RWPE1 (cell line): ENCODE measurements at regions not wholly inside any gene's neighbourhood (a gene's known extent, or its start where the extent isn't known, plus 50 kb on each side); places are given as distances from the start of the nearest gene placed in this dataset.

Source experiments
- CTCF ChIA-PET: fragments of 350-600 bp; sonication (Branson Sonifier 250); formaldehyde crosslinking; extraction: SDS; loops from one replicate; lab custom pipeline; 2021; lab: Yijun Ruan, JAX
- POLR2A ChIA-PET: fragments of 400-600 bp; formaldehyde crosslinking; extraction: SDS; loops from one replicate; lab custom pipeline; 2020; ENCODE audit warnings: antibody characterized with exemption; ENCODE audit not compliant: low non-redundant PET; lab: Yijun Ruan, JAX
- DNase-seq: peaks from one replicate; pipeline ENCODE4 v3.0.0; 2012; ENCODE audit warnings: low spot score
- H3K27ac ChIP-seq: fragments of 450-650 bp; 2 replicates; pipeline ENCODE4 v1.5.1; 2017
- TF ChIP-seq, protein P1 (sequence below): fragments of 450-650 bp; conservative IDR thresholded peaks from 2 replicates; pipeline ENCODE4 v1.5.1; 2017; ENCODE audit warnings: low read depth, mild to moderate bottlenecking

DNA sequence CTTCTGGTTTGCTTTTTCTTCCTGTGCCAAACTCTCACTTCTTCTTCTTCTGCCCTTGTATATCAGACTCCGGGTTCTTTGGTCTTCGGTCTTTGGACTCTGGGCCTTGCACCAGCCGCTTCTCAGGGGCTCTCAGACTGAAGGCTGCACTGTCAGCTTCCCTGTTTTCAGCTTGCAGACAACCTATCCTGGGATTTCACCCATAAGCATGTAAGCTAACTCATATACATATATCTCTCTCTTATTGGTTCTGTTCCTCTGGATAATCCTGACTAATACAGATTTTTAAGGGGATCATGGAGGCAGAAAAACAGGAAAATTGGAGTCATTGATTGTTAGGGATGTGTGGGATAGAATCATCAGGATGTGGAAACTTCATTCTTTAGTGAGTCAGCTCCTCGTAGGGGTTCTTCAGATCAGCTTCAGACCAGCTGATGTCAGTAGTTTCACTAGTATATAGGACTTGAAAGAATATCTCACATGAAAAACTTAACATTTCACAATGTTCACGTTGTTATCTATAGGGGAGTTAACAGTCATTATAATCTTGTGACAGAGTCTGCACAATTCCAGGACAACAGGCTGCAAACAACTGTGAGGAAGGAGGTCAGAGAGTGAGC, 102.9 kb downstream of the RASSF9 start:
- CTCF ChIA-PET = interaction anchor here (0.6 kb wide), 1 partner anchor 63 kb away, joined by 3 read pairs; no protein-coding TSS in a partner anchor
- POLR2A ChIA-PET = no interaction called here
- TF ChIP-seq, protein P1, sequence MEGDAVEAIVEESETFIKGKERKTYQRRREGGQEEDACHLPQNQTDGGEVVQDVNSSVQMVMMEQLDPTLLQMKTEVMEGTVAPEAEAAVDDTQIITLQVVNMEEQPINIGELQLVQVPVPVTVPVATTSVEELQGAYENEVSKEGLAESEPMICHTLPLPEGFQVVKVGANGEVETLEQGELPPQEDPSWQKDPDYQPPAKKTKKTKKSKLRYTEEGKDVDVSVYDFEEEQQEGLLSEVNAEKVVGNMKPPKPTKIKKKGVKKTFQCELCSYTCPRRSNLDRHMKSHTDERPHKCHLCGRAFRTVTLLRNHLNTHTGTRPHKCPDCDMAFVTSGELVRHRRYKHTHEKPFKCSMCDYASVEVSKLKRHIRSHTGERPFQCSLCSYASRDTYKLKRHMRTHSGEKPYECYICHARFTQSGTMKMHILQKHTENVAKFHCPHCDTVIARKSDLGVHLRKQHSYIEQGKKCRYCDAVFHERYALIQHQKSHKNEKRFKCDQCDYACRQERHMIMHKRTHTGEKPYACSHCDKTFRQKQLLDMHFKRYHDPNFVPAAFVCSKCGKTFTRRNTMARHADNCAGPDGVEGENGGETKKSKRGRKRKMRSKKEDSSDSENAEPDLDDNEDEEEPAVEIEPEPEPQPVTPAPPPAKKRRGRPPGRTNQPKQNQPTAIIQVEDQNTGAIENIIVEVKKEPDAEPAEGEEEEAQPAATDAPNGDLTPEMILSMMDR = no peak
- no peak for DNase-seq
- H3K27ac ChIP-seq = no peak overlapping the region

DNA sequence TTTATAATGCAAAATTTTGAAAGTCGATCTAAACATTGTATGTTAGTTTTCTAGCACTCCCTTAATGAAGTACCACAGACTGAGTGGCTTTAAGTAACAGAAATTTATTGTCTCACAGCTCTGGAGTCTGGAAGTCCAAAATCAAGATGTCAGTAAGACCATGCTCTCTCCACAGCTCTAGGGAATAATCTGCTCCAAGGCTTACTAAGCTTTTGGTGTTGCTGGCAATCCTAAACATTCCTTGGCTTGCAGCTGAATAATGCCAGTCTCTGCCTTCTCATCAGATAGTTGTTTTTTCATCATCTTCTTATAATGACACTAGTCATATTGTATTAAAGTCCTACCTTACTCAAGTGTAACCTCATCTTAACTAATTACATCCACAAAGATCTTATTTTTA, 102.2 kb downstream of the RASSF9 start:
- CTCF ChIA-PET = interaction anchor here (0.6 kb wide), 1 partner anchor 63 kb away, joined by 3 read pairs; no protein-coding TSS in a partner anchor
- POLR2A ChIA-PET = no interaction called here
- H3K27ac ChIP-seq = no peak overlapping the region
- TF ChIP-seq, protein P1 = no peak
- DNase-seq = no peak

DNA sequence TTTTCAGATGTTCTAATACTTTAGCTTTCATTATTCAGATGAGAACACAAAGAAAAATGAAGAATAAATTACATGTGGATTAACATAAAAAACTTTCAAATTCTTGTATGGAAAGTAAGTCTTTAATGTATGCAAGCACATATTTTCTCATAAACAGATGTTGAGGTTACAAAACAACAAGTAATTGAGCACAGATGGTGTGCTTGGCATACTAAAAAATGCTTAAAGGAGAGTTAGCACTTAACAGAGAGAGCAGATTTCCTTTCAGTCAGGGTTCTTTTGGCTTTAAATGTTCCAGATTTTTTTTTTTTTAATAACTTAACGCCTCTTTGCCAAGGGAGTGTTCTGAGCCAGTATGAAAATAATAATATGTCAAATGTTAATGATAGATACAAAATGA, 96.0 kb downstream of the RASSF9 start:
- ChIA-PET POLR2A (no interaction called here), CTCF (no interaction called here)
- no peak overlapping the region for H3K27ac ChIP-seq
- TF ChIP-seq, protein P1 = no peak
- no peak for DNase-seq

DNA sequence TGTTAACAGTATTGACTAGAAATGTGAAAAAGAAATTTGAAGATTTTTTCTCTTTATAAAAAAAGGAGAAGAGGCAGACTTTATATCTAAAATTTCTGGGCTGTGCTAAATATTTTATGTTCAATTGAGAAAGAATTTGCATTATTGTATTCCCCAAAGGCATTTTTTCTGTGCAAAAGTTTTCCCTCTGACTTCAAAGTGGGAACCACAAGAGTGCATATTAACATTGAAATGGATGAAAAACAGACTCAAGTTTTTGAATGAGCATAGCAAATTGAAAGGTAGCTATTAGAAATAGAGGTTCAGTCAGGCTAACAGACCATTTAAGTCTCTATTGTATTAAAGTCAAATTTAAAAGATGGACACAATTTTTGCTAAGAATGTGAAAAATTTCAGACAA, 95.2 kb downstream of the RASSF9 start:
- no peak for DNase-seq
- ChIA-PET CTCF (no interaction called here), POLR2A (no interaction called here)
- no peak overlapping the region for H3K27ac ChIP-seq
- TF ChIP-seq, protein P1 = no peak

DNA sequence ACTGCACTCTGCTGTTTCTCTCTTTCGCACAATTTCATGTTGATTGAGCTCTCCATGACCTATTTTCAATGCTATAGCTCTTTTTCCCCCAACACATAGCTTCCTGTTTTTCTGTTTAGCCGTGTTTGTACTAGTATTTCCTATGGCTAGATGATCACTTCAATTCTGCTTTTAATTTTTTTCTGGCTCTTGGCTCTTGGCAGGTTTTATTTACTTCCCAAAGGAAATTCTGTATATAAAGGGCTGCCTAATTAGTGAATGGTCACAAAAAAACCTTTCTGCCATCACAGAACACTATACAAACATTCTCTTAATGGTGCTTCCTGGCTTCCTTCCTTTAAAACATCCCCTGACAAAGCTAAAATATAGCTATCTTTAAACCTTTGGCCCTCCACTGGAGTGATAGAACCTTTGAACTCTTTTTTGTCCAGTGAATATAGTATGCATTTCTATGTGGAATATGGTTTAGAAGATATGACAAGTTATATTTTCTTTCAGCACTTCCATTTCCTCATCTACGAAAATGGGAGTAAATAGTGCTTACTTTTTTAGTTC, 88.2 kb downstream of the RASSF9 start:
- H3K27ac ChIP-seq = no peak overlapping the region
- ChIA-PET CTCF (interaction anchor here (0.7 kb wide), 2 partner anchors 280 to 576 kb away, joined by 5 to 8 read pairs; no protein-coding TSS in a partner anchor), POLR2A (no interaction called here)
- no peak for DNase-seq
- TF ChIP-seq, protein P1 = no peak
